ENCODE measurements at regions not wholly inside any gene's neighbourhood (a gene's known extent, or its start where the extent isn't known, plus 50 kb on each side); places are given as distances from the start of the nearest gene placed in this dataset.

- DNase-seq (ENCODE audit: low spot score) (no peak), ATAC-seq (no peak), FAIRE-seq (no peak)
- no TSS peak for BruUV-seq (replicated peaks)
- Histone ChIP-seq H3K4me3 (replicated peaks in 1 of 3; ENCODE audit: insufficient read depth in 1 of 3, low read depth in 2 of 3, low read length in 3 of 3) (no peak overlapping the region), H4K20me1 (ENCODE audit: insufficient read depth, low read length) (no peaks in the 10 kb centered on the region), H3K36me3 (replicated peaks in 1 of 2; ENCODE audit: control insufficient read depth in 1 of 2, insufficient read depth in 2 of 2, low read length in 2 of 2) (no peaks in the 10 kb centered on the region), H3K27me3 (ENCODE audit: control insufficient read depth in 1 of 2, insufficient read depth in 2 of 2, low read length in 2 of 2) (no peaks in the 10 kb centered on the region), H3K4me1 (ENCODE audit: insufficient read depth, low read length) (no peaks in the 10 kb centered on the region), H2AFZ (ENCODE audit: low read length) (no peak overlapping the region), H3K4me2 (ENCODE audit: low read depth, low read length) (no peak overlapping the region), H3K27ac (ENCODE audit: extremely low read length, insufficient read depth, low read length) (no peak overlapping the region), H3K9me3 (ENCODE audit: low read length) (no peaks in the 10 kb centered on the region), H3K79me2 (ENCODE audit: insufficient read depth, low read length) (no peaks in the 10 kb centered on the region), H3K9ac (ENCODE audit: insufficient read depth, low read depth, low read length) (no peak overlapping the region)
- 4% methylated on average over 2 of the region's 2 CpGs for WGBS (ENCODE audit: low lambda C conversion rate)
- TF ChIP-seq LCORL (IDR thresholded peaks at IDR 0.05) (no peak), LCORL (CRISPR knock-in tag; IDR thresholded peaks at IDR 0.05) (no peak), ZNF460 (CRISPR knock-in tag; IDR thresholded peaks at IDR 0.05; ENCODE audit: borderline replicate concordance) (no peak), ZNF713 (CRISPR knock-in tag; IDR thresholded peaks at IDR 0.05) (no peak)
- ChIA-PET CTCF (ENCODE audit: low intra/inter-chr PET ratio, low total read pairs) (no interaction called here), POLR2A (no interaction called here)
- intact Hi-C loops (cut with micrococcal nuclease; ENCODE audit: unreplicated experiment) = no loop called here
- in situ Hi-C loops (cut with HindIII; ENCODE audit: extremely low pct_ligation_motif_present, low pct_unique_long_range_greater_than_20kb) = no loop called here
These were observed 346.2 kb downstream of the C12orf75 start for GRCh38 chr12:105676694-105677093.

- FAIRE-seq (no peak), ATAC-seq (no peak), DNase-seq (ENCODE audit: low spot score) (no peak)
- CTCF ChIA-PET (ENCODE audit: low intra/inter-chr PET ratio, low total read pairs) = no interaction called here
- Histone ChIP-seq H3K4me1 (ENCODE audit: insufficient read depth, low read length) (no peaks in the 10 kb centered on the region), H4K20me1 (ENCODE audit: insufficient read depth, low read length) (no peaks in the 10 kb centered on the region), H3K79me2 (ENCODE audit: insufficient read depth, low read length) (no peaks in the 10 kb centered on the region), H3K9ac (ENCODE audit: insufficient read depth, low read depth, low read length) (no peak overlapping the region), H3K36me3 (replicated peaks in 1 of 2; ENCODE audit: control insufficient read depth in 1 of 2, insufficient read depth in 2 of 2, low read length in 2 of 2) (no peaks in the 10 kb centered on the region), H3K27me3 (ENCODE audit: control insufficient read depth in 1 of 2, insufficient read depth in 2 of 2, low read length in 2 of 2) (no peaks in the 10 kb centered on the region), H2AFZ (ENCODE audit: low read length) (no peak overlapping the region), H3K9me3 (ENCODE audit: low read length) (no peaks in the 10 kb centered on the region), H3K27ac (ENCODE audit: extremely low read length, insufficient read depth, low read length) (no peak overlapping the region), H3K4me3 (replicated peaks in 1 of 3; ENCODE audit: insufficient read depth in 1 of 3, low read depth in 2 of 3, low read length in 3 of 3) (no peak overlapping the region), H3K4me2 (ENCODE audit: low read depth, low read length) (no peak overlapping the region)
- intact Hi-C loops (cut with micrococcal nuclease; ENCODE audit: unreplicated experiment) = no loop called here
- POLR2A ChIA-PET = no interaction called here
- in situ Hi-C loops (cut with HindIII; ENCODE audit: extremely low pct_ligation_motif_present, low pct_unique_long_range_greater_than_20kb) = no loop called here
- TF ChIP-seq MNT (IDR thresholded peaks at IDR 0.05) (peak; percentile 96), HIC2 (CRISPR knock-in tag; IDR thresholded peaks at IDR 0.05; ENCODE audit: low read depth) (no peak)
- 0% methylated on average over 2 of the region's 2 CpGs for WGBS (ENCODE audit: low lambda C conversion rate)
- no TSS peak for BruUV-seq (replicated peaks)
These were observed 347.2 kb downstream of the C12orf75 start for GRCh38 chr12:105677672-105678071.
